ENCODE measurements at regions not wholly inside any gene's neighbourhood (a gene's known extent, or its start where the extent isn't known, plus 50 kb on each side); places are given as distances from the start of the nearest gene placed in this dataset.
"Not testable (repeated sequence)": the region's sequence is repeated elsewhere in the genome, so short reads cannot be mapped to it uniquely, and the experiment has no call there.

GRCh38 chr1:147423100-147423827, 118.0 kb upstream of the BCL9 start:
- not testable (repeated sequence) for TF ChIP-seq CTCF (conservative IDR thresholded peaks at IDR 0.05; ENCODE audit: low read depth, low read length); EZH2 (IDR thresholded peaks at IDR 0.05; ENCODE audit: low read length, unreplicated experiment)
